T-helper 1 cell treated with Interleukin-12 subunit alpha and Interleukin-12 subunit beta and Interleukin-4 antibody, amounts not matched to agents 30 μg/mL and 1 μg/mL, for 36 hours (primary cell): ENCODE measurements at regions not wholly inside any gene's neighbourhood (a gene's known extent, or its start where the extent isn't known, plus 50 kb on each side); places are given as distances from the start of the nearest gene placed in this dataset.

Experiments used
- H3K27ac Mint-ChIP-seq: one replicate; pipeline ENCODE4 v1.8.0; 2021; ENCODE audit warnings: mild to moderate bottlenecking, mixed read lengths
- H3K27me3 Mint-ChIP-seq: one replicate; pipeline ENCODE4 v1.8.0; 2021; ENCODE audit warnings: low read depth, mixed read lengths
- H3K36me3 Mint-ChIP-seq: one replicate; pipeline ENCODE4 v1.8.0; 2021; ENCODE audit warnings: low read depth, mixed read lengths
- H3K4me1 Mint-ChIP-seq: one replicate; pipeline ENCODE4 v1.8.0; 2021; ENCODE audit warnings: low read depth, mixed read lengths
- H3K4me3 Mint-ChIP-seq: one replicate; pipeline ENCODE4 v1.8.0; 2021; ENCODE audit warnings: mild to moderate bottlenecking, moderate library complexity, mixed read lengths
- H3K9me3 Mint-ChIP-seq: one replicate; pipeline ENCODE4 v1.8.0; 2021; ENCODE audit warnings: mixed read lengths

DNA sequence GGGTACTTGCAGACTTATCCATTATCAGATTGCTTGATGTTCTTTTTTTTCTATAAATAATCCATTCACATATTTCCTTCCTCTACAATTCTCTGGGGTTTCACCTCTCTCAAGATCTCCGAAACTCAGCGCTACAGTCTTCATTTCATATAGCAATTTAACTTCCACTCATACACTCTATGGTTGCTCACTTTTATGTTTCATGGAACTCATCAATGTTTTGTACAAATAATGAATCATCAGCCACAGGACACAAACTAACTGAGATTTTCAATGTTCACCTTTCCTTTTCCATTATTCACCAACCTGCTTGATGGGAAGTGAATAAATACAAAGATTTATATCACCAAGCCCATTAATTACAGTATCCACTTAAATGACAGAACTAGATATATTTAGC, 534.7 kb downstream of the LRFN5 start:
- H3K27me3 Mint-ChIP-seq, result no peaks in the 10 kb centered on the region
- H3K4me1 Mint-ChIP-seq, result no peaks in the 10 kb centered on the region
- no peak overlapping the region for H3K4me3 Mint-ChIP-seq

GRCh38 chr14:42140831-42141279, 534.2 kb downstream of the LRFN5 start:
- H3K9me3 Mint-ChIP-seq, result peaks cover 11% of the 10 kb centered on the region
- no peaks in the 10 kb centered on the region for H3K27me3 Mint-ChIP-seq
- no peaks in the 10 kb centered on the region for H3K36me3 Mint-ChIP-seq
- no peaks in the 10 kb centered on the region for H3K4me1 Mint-ChIP-seq
- no peak overlapping the region for H3K4me3 Mint-ChIP-seq
- no peak overlapping the region for H3K27ac Mint-ChIP-seq

More for the DNA sequence above, 534.7 kb downstream of the LRFN5 start:
- Mint-ChIP-seq H3K36me3 (no peaks in the 10 kb centered on the region), H3K27ac (no peak overlapping the region), H3K9me3 (peaks cover 11% of the 10 kb centered on the region)

- Mint-ChIP-seq H3K27ac (no peak overlapping the region), H3K4me1 (no peaks in the 10 kb centered on the region)
Measured at GRCh38 chr14:42140001-42140400, 533.3 kb downstream of the LRFN5 start.

GRCh38 chr14:42138406-42138805, 531.7 kb downstream of the LRFN5 start:
- H3K27ac Mint-ChIP-seq, result no peak overlapping the region
- H3K4me1 Mint-ChIP-seq, result no peaks in the 10 kb centered on the region
- no peak overlapping the region for H3K4me3 Mint-ChIP-seq
- peaks cover 4% of the 10 kb centered on the region for H3K9me3 Mint-ChIP-seq
- no peaks in the 10 kb centered on the region for H3K27me3 Mint-ChIP-seq
- H3K36me3 Mint-ChIP-seq, result no peaks in the 10 kb centered on the region

More at GRCh38 chr14:42140001-42140400, 533.3 kb downstream of the LRFN5 start:
- Mint-ChIP-seq H3K9me3 (peaks cover 4% of the 10 kb centered on the region), H3K4me3 (no peak overlapping the region), H3K36me3 (no peaks in the 10 kb centered on the region), H3K27me3 (no peaks in the 10 kb centered on the region)

GRCh38 chr14:42130815-42131214, 524.1 kb downstream of the LRFN5 start:
- Mint-ChIP-seq H3K27me3 (no peaks in the 10 kb centered on the region), H3K36me3 (no peaks in the 10 kb centered on the region), H3K27ac (no peak overlapping the region), H3K4me3 (no peak overlapping the region), H3K4me1 (no peaks in the 10 kb centered on the region), H3K9me3 (peaks cover 16% of the 10 kb centered on the region)

GRCh38 chr14:42123526-42123925, 516.9 kb downstream of the LRFN5 start:
- H3K27ac Mint-ChIP-seq, result no peak overlapping the region
- H3K9me3 Mint-ChIP-seq, result peaks cover 19% of the 10 kb centered on the region
- H3K27me3 Mint-ChIP-seq, result no peaks in the 10 kb centered on the region
- no peaks in the 10 kb centered on the region for H3K36me3 Mint-ChIP-seq
- no peak overlapping the region for H3K4me3 Mint-ChIP-seq
- no peaks in the 10 kb centered on the region for H3K4me1 Mint-ChIP-seq

GRCh38 chr14:42113358-42114069, 506.8 kb downstream of the LRFN5 start:
- H3K4me3 Mint-ChIP-seq, result no peak overlapping the region
- no peaks in the 10 kb centered on the region for H3K27me3 Mint-ChIP-seq
- H3K27ac Mint-ChIP-seq, result no peak overlapping the region
- no peaks in the 10 kb centered on the region for H3K36me3 Mint-ChIP-seq
- H3K9me3 Mint-ChIP-seq, result peaks cover 27% of the 10 kb centered on the region
- H3K4me1 Mint-ChIP-seq, result no peaks in the 10 kb centered on the region

GRCh38 chr14:42112108-42112507, 505.4 kb downstream of the LRFN5 start:
- Mint-ChIP-seq H3K36me3 (no peaks in the 10 kb centered on the region), H3K27ac (no peak overlapping the region), H3K4me1 (no peaks in the 10 kb centered on the region), H3K27me3 (no peaks in the 10 kb centered on the region), H3K9me3 (peaks cover 38% of the 10 kb centered on the region), H3K4me3 (no peak overlapping the region)

GRCh38 chr14:42111355-42111754, 504.7 kb downstream of the LRFN5 start:
- Mint-ChIP-seq H3K36me3 (no peaks in the 10 kb centered on the region), H3K27me3 (no peaks in the 10 kb centered on the region), H3K4me1 (no peaks in the 10 kb centered on the region), H3K27ac (no peak overlapping the region), H3K9me3 (peaks cover 41% of the 10 kb centered on the region), H3K4me3 (no peak overlapping the region)

DNA sequence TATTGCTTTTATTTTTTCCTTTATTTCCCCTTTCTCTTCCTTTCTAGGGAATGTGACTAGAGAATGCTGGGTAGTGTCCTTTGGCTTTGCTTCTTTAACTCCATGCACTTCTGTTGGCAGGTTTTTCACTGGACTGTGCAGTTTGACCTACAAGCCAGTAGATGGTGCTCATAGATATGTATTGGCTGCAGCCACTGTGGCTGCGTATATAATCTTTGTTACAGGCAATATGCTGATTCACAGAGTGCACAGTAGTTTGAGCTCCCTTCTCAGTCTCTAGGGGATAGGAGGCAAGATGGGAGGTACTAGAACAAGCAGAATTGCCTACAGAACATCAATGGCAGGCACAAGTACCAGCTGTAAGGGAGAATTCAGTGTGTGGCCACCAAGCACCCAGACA, 503.5 kb downstream of the LRFN5 start:
- no peaks in the 10 kb centered on the region for H3K27me3 Mint-ChIP-seq
- H3K4me3 Mint-ChIP-seq, result no peak overlapping the region
- H3K27ac Mint-ChIP-seq, result no peak overlapping the region
- H3K36me3 Mint-ChIP-seq, result no peaks in the 10 kb centered on the region
- H3K4me1 Mint-ChIP-seq, result no peaks in the 10 kb centered on the region
- H3K9me3 Mint-ChIP-seq, result peaks cover 41% of the 10 kb centered on the region

- Mint-ChIP-seq H3K27ac (no peak overlapping the region), H3K4me3 (no peak overlapping the region), H3K36me3 (no peaks in the 10 kb centered on the region), H3K4me1 (no peaks in the 10 kb centered on the region), H3K9me3 (peaks cover 17% of the 10 kb centered on the region), H3K27me3 (no peaks in the 10 kb centered on the region)
Measured at GRCh38 chr14:42095155-42095554, 488.5 kb downstream of the LRFN5 start.

- Mint-ChIP-seq H3K4me3 (no peak overlapping the region), H3K27me3 (no peaks in the 10 kb centered on the region), H3K36me3 (no peaks in the 10 kb centered on the region), H3K9me3 (peaks cover 23% of the 10 kb centered on the region), H3K4me1 (no peaks in the 10 kb centered on the region), H3K27ac (no peak overlapping the region)
Measured at GRCh38 chr14:42090122-42090521, 483.4 kb downstream of the LRFN5 start.

GRCh38 chr14:42079911-42080310, 473.2 kb downstream of the LRFN5 start:
- Mint-ChIP-seq H3K27me3 (no peaks in the 10 kb centered on the region), H3K9me3 (no peaks in the 10 kb centered on the region), H3K4me1 (no peaks in the 10 kb centered on the region), H3K36me3 (no peaks in the 10 kb centered on the region), H3K4me3 (no peak overlapping the region), H3K27ac (no peak overlapping the region)

GRCh38 chr14:42078345-42078744, 471.7 kb downstream of the LRFN5 start:
- no peak overlapping the region for H3K27ac Mint-ChIP-seq
- H3K36me3 Mint-ChIP-seq, result no peaks in the 10 kb centered on the region
- H3K4me3 Mint-ChIP-seq, result no peak overlapping the region
- H3K27me3 Mint-ChIP-seq, result no peaks in the 10 kb centered on the region
- no peaks in the 10 kb centered on the region for H3K9me3 Mint-ChIP-seq
- H3K4me1 Mint-ChIP-seq, result no peaks in the 10 kb centered on the region

DNA sequence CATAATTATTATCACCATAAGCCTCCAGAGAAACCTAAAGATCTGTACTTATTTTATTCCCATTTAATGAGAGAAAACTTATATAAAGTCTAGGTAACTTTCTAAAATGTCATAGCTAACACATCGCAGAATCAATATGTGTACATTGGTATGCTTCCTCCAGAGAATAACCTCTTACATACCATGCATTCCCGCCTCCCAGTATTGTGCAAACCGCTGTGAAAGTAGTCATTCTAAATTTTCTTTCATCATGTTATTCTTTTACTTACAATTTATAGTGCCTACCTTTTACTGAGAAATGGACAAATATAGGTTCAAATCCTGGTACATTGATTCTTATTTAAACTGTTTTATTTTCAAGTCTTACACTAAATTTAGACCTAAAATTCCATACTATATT, 463.4 kb downstream of the LRFN5 start:
- H3K27me3 Mint-ChIP-seq, result no peaks in the 10 kb centered on the region
- peaks cover 12% of the 10 kb centered on the region for H3K9me3 Mint-ChIP-seq
- no peak overlapping the region for H3K27ac Mint-ChIP-seq
- H3K4me1 Mint-ChIP-seq, result no peaks in the 10 kb centered on the region
- no peaks in the 10 kb centered on the region for H3K36me3 Mint-ChIP-seq
- no peak overlapping the region for H3K4me3 Mint-ChIP-seq

DNA sequence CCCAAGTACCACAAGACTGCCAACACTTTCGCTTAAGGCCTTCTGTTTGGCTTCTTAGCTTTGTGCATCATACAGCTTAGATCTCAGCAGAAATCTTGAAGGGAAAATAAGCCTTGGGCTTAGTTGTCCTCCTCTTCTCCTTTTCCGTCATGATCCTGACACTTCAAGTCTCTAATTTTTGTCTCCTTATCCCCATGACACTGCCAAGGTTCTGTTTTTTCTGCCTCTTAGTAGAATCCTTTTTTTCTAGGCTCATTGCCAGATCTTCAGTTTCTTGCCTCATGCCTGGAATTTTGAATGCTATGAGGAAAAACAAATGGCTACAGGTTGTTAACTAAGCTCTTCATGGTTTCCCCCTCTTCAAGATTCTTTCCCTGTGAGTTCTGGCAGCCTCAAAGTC, 450.4 kb downstream of the LRFN5 start:
- no peak overlapping the region for H3K4me3 Mint-ChIP-seq
- no peaks in the 10 kb centered on the region for H3K4me1 Mint-ChIP-seq
- H3K27me3 Mint-ChIP-seq, result no peaks in the 10 kb centered on the region
- no peak overlapping the region for H3K27ac Mint-ChIP-seq
- no peaks in the 10 kb centered on the region for H3K36me3 Mint-ChIP-seq
- H3K9me3 Mint-ChIP-seq, result peaks cover 11% of the 10 kb centered on the region
